ENCODE measurements at regions not wholly inside any gene's neighbourhood (a gene's known extent, or its start where the extent isn't known, plus 50 kb on each side); places are given as distances from the start of the nearest gene placed in this dataset.
"Not testable (repeated sequence)": the region's sequence is repeated elsewhere in the genome, so short reads cannot be mapped to it uniquely, and the experiment has no call there.

- H3K4me3 Mint-ChIP-seq, result no peak overlapping the region
- no peak for DNase-seq
- no peaks in the 10 kb centered on the region for H3K36me3 Mint-ChIP-seq (ENCODE audit: low read depth)
- peak overlapping the region; percentile 20 for H3K27ac Mint-ChIP-seq
- peaks cover 16% of the 10 kb centered on the region for H3K27me3 Mint-ChIP-seq (ENCODE audit: low read depth, poor library complexity)
- TF ChIP-seq CTCF (IDR thresholded peaks at IDR 0.05), result no peak
- H3K4me1 Mint-ChIP-seq, result peaks cover 82% of the 10 kb centered on the region
- H3K9me3 Mint-ChIP-seq, result no peaks in the 10 kb centered on the region
Observed at GRCh38 chr3:72270072-72270681, 485.2 kb upstream of the PROK2 start.

- no peaks in the 10 kb centered on the region for H3K9me3 Mint-ChIP-seq
- peaks cover 82% of the 10 kb centered on the region for H3K4me1 Mint-ChIP-seq
- H3K27ac Mint-ChIP-seq, result peak overlapping the region; percentile 61
- H3K36me3 Mint-ChIP-seq (ENCODE audit: low read depth), result no peaks in the 10 kb centered on the region
- TF ChIP-seq CTCF (IDR thresholded peaks at IDR 0.05), result no peak
- DNase-seq, result no peak
- peaks cover 16% of the 10 kb centered on the region for H3K27me3 Mint-ChIP-seq (ENCODE audit: low read depth, poor library complexity)
- no peak overlapping the region for H3K4me3 Mint-ChIP-seq
Observed at GRCh38 chr3:72269475-72269874, 484.5 kb upstream of the PROK2 start.

GRCh38 chr3:72266921-72267524, 482.1 kb upstream of the PROK2 start:
- peaks cover 60% of the 10 kb centered on the region for H3K4me1 Mint-ChIP-seq
- not testable (repeated sequence) for H3K27ac Mint-ChIP-seq; DNase-seq; H3K36me3 Mint-ChIP-seq (ENCODE audit: low read depth); H3K4me3 Mint-ChIP-seq; H3K9me3 Mint-ChIP-seq
- H3K27me3 Mint-ChIP-seq (ENCODE audit: low read depth, poor library complexity), result peaks cover 16% of the 10 kb centered on the region

GRCh38 chr3:72266016-72266370, 481.0 kb upstream of the PROK2 start:
- no peak for DNase-seq
- peaks cover 51% of the 10 kb centered on the region for H3K4me1 Mint-ChIP-seq
- no peaks in the 10 kb centered on the region for H3K9me3 Mint-ChIP-seq
- H3K27ac Mint-ChIP-seq, result no peak overlapping the region
- no peak for TF ChIP-seq CTCF (IDR thresholded peaks at IDR 0.05)
- no peaks in the 10 kb centered on the region for H3K36me3 Mint-ChIP-seq (ENCODE audit: low read depth)
- no peak overlapping the region for H3K4me3 Mint-ChIP-seq
- H3K27me3 Mint-ChIP-seq (ENCODE audit: low read depth, poor library complexity), result peaks cover 12% of the 10 kb centered on the region

GRCh38 chr3:72265256-72266015, 480.5 kb upstream of the PROK2 start:
- Mint-ChIP-seq H3K9me3 (no peaks in the 10 kb centered on the region), H3K4me3 (no peak overlapping the region), H3K4me1 (peaks cover 47% of the 10 kb centered on the region), H3K27me3 (ENCODE audit: low read depth, poor library complexity) (peaks cover 11% of the 10 kb centered on the region), H3K27ac (peak overlapping the region; percentile 29), H3K36me3 (ENCODE audit: low read depth) (no peaks in the 10 kb centered on the region)
- no peak for DNase-seq
- TF ChIP-seq CTCF (IDR thresholded peaks at IDR 0.05), result no peak

- Mint-ChIP-seq H3K4me3 (no peak overlapping the region), H3K27ac (no peak overlapping the region), H3K27me3 (ENCODE audit: low read depth, poor library complexity) (peaks cover 16% of the 10 kb centered on the region), H3K9me3 (no peaks in the 10 kb centered on the region), H3K4me1 (peaks cover 31% of the 10 kb centered on the region), H3K36me3 (ENCODE audit: low read depth) (no peaks in the 10 kb centered on the region)
- TF ChIP-seq CTCF (IDR thresholded peaks at IDR 0.05), result no peak
- no peak for DNase-seq
Observed at GRCh38 chr3:72263223-72263990, 478.5 kb upstream of the PROK2 start.
